Fibroblast of villous mesenchyme (primary cell): ENCODE measurements at regions not wholly inside any gene's neighbourhood (a gene's known extent, or its start where the extent isn't known, plus 50 kb on each side); places are given as distances from the start of the nearest gene placed in this dataset.

Experiments used
- DNase-seq: peaks from one replicate; pipeline ENCODE4 v3.0.0-alpha.2; 2010; ENCODE audit warnings: low read depth
- H3K4me3 ChIP-seq: 2 replicates; pipeline ENCODE4 v1.5.1; 2011; ENCODE audit warnings: low read depth, mild to moderate bottlenecking, low read length
- TF ChIP-seq, protein P1 (sequence below): IDR thresholded peaks from 2 replicates; pipeline ENCODE4 v1.5.1; 2012; ENCODE audit warnings: low read depth, mild to moderate bottlenecking, low read length; ENCODE audit not compliant: insufficient read depth

DNA sequence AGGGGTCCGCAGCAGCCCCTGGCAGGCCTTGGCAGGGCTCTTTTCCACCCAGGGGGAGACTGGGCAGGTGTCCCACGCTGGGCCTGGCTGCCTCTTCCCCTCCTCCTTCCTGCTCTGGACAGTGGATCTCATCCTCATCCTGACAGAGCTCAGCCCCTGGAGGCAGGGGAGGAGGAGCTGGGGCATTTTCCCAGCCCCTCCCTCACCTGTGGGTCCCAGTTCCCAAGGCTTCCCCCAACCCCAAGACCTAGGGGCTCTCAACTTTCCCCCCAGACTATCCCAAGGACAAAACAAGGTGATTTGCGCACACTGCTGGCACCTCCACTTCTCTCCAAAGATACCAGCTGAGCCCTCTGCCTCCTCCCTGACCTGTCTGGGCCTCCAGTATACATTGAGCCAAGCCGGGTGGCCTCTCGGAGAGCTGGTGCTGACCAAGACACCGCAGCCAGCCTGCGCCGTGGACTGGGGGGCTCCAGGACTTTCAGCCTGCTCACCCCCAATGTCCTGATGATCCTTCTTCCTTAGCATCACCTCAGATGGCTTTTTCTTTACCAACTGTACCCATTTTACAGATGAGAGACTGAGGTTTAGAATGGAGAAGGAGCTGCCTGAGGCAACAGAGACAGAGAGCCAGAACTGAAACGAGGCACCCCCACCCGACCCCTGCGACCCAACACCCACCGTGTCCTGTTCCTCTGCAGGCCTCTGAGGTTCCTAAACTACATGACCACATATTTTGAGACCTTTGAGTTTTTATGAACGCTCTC is 126.6 kb downstream of the BARX1 start:
- TF ChIP-seq, protein P1, sequence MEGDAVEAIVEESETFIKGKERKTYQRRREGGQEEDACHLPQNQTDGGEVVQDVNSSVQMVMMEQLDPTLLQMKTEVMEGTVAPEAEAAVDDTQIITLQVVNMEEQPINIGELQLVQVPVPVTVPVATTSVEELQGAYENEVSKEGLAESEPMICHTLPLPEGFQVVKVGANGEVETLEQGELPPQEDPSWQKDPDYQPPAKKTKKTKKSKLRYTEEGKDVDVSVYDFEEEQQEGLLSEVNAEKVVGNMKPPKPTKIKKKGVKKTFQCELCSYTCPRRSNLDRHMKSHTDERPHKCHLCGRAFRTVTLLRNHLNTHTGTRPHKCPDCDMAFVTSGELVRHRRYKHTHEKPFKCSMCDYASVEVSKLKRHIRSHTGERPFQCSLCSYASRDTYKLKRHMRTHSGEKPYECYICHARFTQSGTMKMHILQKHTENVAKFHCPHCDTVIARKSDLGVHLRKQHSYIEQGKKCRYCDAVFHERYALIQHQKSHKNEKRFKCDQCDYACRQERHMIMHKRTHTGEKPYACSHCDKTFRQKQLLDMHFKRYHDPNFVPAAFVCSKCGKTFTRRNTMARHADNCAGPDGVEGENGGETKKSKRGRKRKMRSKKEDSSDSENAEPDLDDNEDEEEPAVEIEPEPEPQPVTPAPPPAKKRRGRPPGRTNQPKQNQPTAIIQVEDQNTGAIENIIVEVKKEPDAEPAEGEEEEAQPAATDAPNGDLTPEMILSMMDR = no peak
- no peak overlapping the region for H3K4me3 ChIP-seq
- no peak for DNase-seq

DNA sequence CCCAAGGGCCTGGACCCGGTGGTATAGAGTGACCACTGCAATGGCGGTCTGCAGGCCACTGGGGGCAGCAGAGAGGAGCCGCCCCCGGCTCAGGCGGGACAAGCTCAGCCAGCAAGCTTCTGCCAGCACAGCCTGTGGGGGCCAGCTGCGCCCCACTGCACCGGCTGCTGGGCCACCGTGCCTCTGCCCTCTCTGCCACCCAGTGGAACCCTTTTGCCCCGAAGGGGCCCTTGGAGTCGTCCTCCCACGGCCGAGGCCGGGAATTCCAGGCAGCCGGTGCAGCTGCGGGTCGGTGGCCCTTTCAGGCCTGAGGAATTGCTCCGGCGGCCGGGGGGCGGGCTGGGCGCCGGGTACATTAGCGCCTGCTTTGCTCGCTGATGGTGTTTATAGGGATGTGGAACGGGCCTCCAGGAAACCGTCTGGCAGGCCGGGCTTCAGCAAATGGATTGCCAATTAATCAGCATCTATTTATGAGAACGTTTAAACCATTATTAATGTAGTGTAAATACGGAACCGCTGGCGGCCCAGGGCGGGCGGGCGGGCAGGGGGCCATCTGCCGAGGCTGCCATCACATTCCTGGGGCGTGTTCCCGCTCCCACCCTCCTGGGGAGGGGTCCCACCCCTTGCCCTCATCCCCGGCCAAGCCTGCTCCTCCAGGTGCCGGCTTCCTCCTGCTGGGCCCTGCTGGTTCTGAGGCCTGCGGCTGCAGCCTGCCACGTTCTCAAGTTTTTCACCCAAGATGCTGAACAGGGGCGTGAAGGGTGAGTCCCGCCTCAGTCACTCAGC is 127.4 kb downstream of the BARX1 start:
- peak overlapping the region; percentile 21 for H3K4me3 ChIP-seq
- TF ChIP-seq, protein P1 = peak; percentile 87
- DNase-seq = peak; percentile 43

DNA sequence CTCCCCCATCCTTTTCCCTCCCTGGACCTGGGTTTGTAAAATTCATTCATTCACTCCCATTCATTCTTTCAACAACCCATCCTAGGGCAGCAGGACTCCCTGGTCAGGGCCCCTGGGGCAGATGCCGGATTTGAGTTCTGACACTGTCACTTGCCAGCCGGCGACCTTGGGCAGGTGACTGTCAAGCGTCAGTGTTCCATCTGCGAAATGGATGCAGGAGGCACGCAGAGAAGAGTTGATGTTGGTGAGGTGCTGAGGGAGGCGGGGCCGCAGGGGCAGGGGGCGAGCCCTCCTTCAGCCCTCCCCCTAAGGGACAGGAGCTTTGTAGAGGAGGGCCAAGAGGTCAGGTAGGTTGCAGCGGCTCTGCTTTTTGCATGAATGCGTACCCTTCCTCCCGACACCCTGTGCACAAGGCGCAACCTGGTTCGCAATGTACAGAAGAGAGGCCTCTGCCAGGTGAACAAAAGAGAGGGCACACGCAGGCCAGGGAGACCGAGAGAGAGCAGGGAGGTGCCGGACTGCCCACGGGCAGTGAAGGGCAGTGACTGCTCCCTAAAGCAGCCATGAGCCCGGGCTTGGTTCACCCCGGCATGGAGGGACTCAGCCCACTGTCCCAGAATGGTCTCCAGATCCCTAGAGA is 128.1 kb downstream of the BARX1 start:
- TF ChIP-seq, protein P1 = no peak
- DNase-seq = no peak
- H3K4me3 ChIP-seq = no peak overlapping the region

DNA sequence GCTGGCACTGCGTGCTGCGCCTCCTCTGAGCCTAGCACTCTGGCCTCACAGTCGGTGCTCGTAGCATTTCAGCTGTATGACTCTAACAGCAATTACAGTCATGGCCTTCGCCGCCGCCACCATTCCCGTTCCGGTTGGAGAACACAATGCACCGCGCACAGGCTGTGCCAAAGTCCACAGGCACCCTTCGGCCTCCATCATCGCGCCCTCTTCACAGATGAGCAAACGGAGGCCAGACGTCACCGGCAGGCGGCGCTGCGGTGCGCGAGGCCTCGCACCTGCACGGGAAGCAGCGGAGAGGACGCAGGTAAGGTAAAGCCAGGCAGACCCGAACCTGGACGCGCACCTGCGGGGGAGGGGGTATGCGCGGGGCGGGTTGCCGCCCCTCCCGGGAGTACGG is 128.9 kb downstream of the BARX1 start:
- no peak for DNase-seq
- H3K4me3 ChIP-seq = no peak overlapping the region
- TF ChIP-seq, protein P1 = peak; percentile 13

DNA sequence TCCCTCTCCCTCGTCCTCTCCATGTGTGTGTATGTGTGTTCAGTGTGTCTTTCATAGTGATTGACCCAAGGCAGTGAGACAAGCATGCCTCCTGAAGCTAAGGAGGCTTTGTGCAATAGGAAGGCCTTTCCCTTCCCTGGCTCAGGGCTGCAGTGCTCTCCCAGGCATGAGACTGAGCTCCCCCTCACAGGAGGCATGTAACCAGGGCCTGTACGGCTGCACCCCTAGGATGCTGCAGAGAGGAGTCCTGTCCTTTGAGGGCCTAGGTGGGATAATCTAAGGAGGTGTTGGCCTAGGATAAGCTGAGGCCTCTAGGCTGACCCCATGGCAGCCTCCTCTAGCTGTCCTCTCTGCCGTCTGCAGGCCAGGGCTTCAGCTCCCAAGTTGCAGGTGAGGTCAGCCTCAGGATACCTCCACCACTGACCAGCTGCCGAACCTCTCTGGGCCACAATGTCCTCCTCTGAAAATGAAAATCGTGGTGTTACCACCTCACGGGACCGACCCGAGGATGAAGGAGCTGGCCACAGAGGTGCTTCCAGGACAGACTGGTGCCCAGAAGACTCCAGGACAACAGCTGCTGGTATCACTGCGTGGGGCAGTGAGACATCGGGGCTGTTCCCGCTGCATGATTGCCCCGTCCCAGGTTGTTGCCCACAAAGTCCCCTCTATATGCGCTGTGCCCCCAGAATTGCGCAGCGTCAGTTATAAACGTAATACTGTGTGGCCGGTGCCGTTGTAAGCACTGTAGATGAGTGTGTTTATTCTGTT is 129.6 kb downstream of the BARX1 start:
- DNase-seq = no peak
- TF ChIP-seq, protein P1 = no peak
- no peak overlapping the region for H3K4me3 ChIP-seq
